LNCAP (cell line): ENCODE measurements at regions not wholly inside any gene's neighbourhood (a gene's known extent, or its start where the extent isn't known, plus 50 kb on each side); places are given as distances from the start of the nearest gene placed in this dataset.

Source experiments
- TF ChIP-seq, protein P1 (sequence below): fragments of 450-650 bp; IDR thresholded peaks from 2 replicates; pipeline ENCODE4 v1.5.1; 2017; ENCODE audit warnings: mild to moderate bottlenecking

DNA sequence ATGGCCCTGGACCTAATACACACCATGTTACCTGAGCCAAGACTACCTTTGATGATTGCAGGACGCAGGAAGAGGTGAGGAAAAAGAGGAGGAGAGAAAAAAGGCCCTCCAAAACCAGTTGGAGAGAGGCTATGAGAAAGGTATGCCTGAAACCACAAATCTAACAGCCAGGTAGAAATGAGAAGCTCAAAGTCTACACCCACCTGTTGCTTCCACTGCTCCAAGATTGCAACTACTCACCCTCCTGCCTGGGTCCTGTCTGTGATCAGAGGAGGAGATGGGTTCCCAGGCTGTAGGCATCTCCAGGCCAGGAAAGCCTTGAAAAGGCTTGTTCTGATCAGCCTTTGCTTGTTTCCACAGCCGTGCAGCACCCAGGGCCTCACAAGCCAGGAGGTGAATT, 307.8 kb upstream of the USP24 start:
- TF ChIP-seq, protein P1, sequence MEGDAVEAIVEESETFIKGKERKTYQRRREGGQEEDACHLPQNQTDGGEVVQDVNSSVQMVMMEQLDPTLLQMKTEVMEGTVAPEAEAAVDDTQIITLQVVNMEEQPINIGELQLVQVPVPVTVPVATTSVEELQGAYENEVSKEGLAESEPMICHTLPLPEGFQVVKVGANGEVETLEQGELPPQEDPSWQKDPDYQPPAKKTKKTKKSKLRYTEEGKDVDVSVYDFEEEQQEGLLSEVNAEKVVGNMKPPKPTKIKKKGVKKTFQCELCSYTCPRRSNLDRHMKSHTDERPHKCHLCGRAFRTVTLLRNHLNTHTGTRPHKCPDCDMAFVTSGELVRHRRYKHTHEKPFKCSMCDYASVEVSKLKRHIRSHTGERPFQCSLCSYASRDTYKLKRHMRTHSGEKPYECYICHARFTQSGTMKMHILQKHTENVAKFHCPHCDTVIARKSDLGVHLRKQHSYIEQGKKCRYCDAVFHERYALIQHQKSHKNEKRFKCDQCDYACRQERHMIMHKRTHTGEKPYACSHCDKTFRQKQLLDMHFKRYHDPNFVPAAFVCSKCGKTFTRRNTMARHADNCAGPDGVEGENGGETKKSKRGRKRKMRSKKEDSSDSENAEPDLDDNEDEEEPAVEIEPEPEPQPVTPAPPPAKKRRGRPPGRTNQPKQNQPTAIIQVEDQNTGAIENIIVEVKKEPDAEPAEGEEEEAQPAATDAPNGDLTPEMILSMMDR = no peak

DNA sequence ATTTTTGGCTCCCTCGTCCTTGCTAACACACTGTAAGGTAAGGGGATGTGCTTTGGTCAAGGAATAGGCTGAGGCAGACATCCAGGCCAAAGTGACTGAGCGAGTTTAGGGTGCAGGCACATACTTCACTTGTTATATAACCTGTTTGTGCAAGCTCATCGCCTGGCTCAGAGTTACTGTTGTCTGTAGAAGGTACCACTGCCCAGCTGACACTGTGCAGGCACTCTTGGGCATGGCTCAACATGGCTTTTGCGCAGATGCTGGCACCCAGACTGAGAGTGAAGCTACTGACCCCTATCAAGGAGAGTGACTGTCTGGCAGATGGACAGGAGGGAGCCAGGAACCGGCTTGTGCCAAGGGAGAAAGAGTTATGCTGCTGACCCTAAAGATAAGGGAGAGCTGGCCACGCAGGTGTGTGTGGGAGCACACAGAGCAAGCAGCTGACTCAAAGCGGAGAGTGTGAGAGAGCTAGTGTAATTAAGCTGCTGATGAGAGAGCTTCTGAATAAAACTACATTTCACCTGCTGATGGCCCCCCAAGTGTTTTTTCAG, 307.3 kb upstream of the USP24 start:
- TF ChIP-seq, protein P1 = no peak

DNA sequence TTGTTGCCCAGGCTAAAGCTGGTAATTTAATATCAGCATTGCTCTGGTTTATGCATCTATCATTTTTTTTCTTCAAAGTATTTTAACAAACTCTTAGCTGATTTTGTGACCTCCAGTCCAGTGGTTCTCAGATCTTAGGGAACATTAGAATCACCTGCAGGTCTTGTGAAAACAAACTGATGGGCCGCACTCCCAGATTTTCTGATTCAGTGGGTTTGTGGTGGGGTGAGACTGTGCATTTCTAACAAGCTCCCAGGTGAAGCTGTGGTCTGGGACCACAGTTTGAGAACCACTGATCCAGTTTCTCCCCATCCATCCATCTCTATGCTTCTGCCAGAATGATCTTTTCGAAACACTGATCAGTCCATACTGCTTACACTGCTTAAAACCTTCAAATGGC, 305.7 kb upstream of the USP24 start:
- TF ChIP-seq, protein P1 = no peak

DNA sequence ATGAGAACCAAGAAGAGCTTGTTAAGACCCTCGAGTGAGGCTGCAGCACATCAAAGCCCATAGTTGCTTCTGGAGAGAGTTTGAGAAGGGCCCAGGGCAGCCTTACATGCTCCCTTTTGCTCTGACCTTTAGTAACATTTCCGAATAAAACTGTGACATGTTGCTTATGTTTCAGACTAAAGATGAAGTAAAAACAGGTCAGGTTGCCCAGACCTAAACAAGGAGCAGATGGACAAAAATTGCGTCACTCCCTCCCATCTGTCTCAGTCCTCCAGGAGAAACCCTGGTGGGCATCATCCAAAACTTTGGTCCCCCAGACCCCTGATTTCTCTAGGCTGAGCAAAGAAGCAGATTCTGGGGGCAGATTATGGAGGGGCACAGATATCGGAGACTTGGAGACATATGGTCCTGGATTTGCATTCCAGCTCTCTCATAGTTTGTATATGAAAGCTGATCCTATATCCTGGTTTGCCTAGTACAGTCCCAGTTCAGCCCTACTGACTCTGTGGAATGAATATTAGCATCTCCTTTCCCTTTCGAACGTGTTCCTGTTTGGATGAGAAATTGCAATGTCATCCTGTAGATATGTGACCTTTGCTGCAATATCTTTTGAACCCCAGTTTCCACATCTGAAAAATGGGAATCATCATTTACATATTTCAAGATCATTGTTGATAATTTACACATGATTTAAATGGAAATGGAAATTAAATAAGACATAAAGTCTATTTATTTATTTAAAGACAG, 304.9 kb upstream of the USP24 start:
- TF ChIP-seq, protein P1 = no peak

DNA sequence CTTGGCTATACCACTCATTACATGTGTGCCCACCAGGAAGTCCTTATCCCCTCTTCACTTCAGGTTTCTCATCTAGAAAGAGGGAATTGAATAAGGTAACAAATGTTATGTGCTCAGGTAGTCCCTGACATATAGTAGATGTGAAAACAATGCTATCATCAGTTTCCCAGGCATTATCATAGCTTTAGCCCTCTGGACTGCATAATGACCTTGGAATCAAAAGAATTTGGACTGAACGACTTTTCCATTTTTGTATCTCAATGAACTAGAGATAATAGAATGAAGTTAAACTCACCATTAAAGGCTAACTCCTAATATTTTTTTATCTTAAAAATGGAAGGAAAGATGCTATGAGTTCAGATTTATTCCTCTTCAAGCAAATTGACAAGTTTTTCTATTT, 304.1 kb upstream of the USP24 start:
- TF ChIP-seq, protein P1 = no peak

DNA sequence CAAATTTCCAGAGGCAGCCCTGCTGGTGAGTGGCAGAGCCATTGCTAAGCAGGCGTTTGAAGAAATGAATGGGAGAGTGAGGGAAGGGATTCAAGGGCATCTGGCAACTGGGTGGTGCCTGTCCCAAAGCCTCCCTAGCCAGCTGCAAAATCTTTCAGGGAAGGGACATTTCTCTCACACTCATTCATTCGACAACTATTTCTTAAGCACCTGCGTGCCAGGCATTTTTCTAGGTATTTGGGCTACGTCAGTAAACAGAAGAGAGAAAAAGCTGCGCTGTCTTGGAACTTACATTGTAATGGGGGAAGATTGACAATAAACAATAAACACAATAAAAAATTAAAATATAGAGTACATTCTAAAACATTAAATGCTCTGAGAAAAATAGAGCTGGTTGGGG, 301.9 kb upstream of the USP24 start:
- TF ChIP-seq, protein P1 = no peak

DNA sequence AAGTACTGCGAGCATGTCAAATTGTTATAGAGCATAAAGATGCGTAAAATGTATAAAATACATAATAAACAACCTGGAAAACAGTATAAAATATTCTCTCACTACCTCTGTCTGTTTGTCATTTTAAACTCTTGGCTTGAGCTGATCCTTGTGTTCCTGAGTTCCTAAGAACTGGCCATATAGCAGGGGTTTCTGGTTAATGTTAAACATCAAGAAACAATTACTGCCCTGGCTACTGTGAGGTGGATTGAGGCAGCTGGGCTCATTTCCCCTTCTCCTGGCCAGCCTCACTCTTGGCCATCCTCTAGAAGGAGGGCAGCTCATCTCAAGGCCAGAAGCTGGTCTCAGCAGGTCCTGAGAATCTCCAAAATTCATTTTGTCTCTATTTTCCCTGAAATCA, 297.3 kb upstream of the USP24 start:
- TF ChIP-seq, protein P1 = no peak

DNA sequence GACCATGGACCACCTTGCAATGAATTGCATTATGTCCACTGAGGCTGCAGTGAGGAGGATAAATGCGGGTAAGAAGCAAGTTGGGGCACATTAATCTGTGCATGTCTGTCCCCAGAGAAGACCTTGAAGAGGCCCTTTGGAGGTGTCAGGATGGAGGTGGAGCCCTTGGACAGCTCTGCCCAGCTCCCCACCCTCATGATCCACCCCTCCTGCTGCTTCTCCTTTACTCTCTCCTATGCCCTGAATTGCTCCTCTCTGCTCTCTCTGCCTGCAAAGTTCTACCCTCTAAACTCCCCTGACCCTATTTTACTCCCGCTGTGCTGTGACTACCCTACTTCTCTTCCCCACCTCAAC, 292.4 kb upstream of the USP24 start:
- TF ChIP-seq, protein P1 = no peak
